Ovary (tissue), 3 donors: ENCODE measurements at regions not wholly inside any gene's neighbourhood (a gene's known extent, or its start where the extent isn't known, plus 50 kb on each side); places are given as distances from the start of the nearest gene placed in this dataset.

Experiments
- CTCF ChIP-seq, 3 donors: fragments of 450-650 bp in 2 of 3; fragments of 200-600 bp in 1 of 3; IDR thresholded peaks; one replicate each; pipeline versions ENCODE4 v1.5.1 to v1.8.0; 2016 to 2022; ENCODE audit warnings: antibody characterized with exemption in 3 of 3, mild to moderate bottlenecking in 1 of 3
- EP300 ChIP-seq: sonication (generic); formaldehyde crosslinking; IDR thresholded peaks from one replicate; pipeline ENCODE4 v1.6.1; 2017; ENCODE audit warnings: antibody characterized with exemption
- donor health status: DM: no; HTN: no; CAD: no.

GRCh38 chr17:14670861-14671260 is 370.0 kb downstream of the HS3ST3B1 start:
- TF ChIP-seq CTCF (IDR thresholded peaks at IDR 0.05) (no peak), EP300 (no peak)
